GM23338 (cell line): ENCODE measurements at regions not wholly inside any gene's neighbourhood (a gene's known extent, or its start where the extent isn't known, plus 50 kb on each side); places are given as distances from the start of the nearest gene placed in this dataset.

ENCODE experiments used
- CREB1 ChIP-seq: fragments of 250-450 bp; sonication (Bioruptor Pico); IDR thresholded peaks from 2 replicates; pipeline ENCODE4 v1.5.0; 2020; ENCODE audit warnings: low read depth, mild to moderate bottlenecking, moderate library complexity
- EZH2 ChIP-seq: fragments of 200-600 bp; sonication (generic); IDR thresholded peaks from one replicate; pipeline ENCODE4 v1.8.0; 2017; ENCODE audit warnings: antibody characterized with exemption, mild to moderate bottlenecking, low read depth; ENCODE audit not compliant: unreplicated experiment
- EZH2phosphoT487 ChIP-seq: fragments of 200-600 bp; sonication (generic); IDR thresholded peaks from one replicate; pipeline ENCODE4 v1.8.1; 2018; ENCODE audit warnings: antibody characterized with exemption; ENCODE audit not compliant: unreplicated experiment
- JUNB ChIP-seq: IDR thresholded peaks from one replicate; pipeline ENCODE4 v1.6.1; 2016; ENCODE audit warnings: antibody characterized with exemption; ENCODE audit not compliant: unreplicated experiment
- NANOG ChIP-seq: IDR thresholded peaks from 2 replicates; pipeline ENCODE4 v1.6.1; 2016; ENCODE audit warnings: antibody characterized with exemption, borderline replicate concordance
- POLR2AphosphoS5 ChIP-seq: IDR thresholded peaks from 2 replicates; pipeline ENCODE4 v1.6.1; 2016; ENCODE audit warnings: antibody characterized with exemption, low read depth
- TF ChIP-seq, protein P1 (sequence below), 2 experiments: fragments of 200-600 bp in 1 of 2; sonication (generic) in 1 of 2; conservative IDR thresholded peaks; 2 replicates each; pipeline versions ENCODE4 v1.5.1 to v1.6.1; 2016 to 2017; ENCODE audit warnings: antibody characterized with exemption in 2 of 2, low read depth in 2 of 2, mild to moderate bottlenecking in 2 of 2, moderate library complexity in 1 of 2
- TF ChIP-seq, protein P2 (sequence below): IDR thresholded peaks from one replicate; pipeline ENCODE4 v1.6.1; 2018; ENCODE audit warnings: antibody characterized with exemption; ENCODE audit not compliant: unreplicated experiment
- TF ChIP-seq, protein P3 (sequence below): IDR thresholded peaks from 2 replicates; pipeline ENCODE4 v1.6.1; 2016; ENCODE audit warnings: antibody characterized with exemption

DNA sequence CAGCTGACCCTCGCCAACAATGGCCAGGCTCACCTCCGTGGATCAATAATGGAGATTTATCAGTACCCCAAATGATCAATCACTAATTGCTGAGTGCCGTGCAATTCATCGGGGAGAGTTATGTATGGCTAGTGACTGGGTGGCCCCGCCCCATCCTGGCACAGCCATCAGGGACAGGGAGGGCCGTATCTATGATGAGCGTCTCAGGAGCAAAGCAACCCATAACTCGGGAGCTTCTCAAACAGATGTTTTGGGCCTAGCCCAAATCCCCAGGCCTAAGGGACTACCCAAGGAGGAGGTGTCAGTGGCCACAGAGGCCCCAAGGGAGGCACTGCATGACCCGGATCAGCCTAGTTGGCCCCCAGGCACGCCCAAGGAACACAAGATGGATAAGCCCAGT lies 180.0 kb upstream of the LINGO1 start:
- TF ChIP-seq EZH2phosphoT487 (no peak), NANOG (no peak), EZH2 (no peak), POLR2AphosphoS5 (no peak), JUNB (no peak), CREB1 (no peak)
- TF ChIP-seq, protein P1, sequence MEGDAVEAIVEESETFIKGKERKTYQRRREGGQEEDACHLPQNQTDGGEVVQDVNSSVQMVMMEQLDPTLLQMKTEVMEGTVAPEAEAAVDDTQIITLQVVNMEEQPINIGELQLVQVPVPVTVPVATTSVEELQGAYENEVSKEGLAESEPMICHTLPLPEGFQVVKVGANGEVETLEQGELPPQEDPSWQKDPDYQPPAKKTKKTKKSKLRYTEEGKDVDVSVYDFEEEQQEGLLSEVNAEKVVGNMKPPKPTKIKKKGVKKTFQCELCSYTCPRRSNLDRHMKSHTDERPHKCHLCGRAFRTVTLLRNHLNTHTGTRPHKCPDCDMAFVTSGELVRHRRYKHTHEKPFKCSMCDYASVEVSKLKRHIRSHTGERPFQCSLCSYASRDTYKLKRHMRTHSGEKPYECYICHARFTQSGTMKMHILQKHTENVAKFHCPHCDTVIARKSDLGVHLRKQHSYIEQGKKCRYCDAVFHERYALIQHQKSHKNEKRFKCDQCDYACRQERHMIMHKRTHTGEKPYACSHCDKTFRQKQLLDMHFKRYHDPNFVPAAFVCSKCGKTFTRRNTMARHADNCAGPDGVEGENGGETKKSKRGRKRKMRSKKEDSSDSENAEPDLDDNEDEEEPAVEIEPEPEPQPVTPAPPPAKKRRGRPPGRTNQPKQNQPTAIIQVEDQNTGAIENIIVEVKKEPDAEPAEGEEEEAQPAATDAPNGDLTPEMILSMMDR (conservative IDR thresholded peaks at IDR 0.05; ENCODE audit: low read depth in 2 of 2), result no peak
- TF ChIP-seq, protein P2, sequence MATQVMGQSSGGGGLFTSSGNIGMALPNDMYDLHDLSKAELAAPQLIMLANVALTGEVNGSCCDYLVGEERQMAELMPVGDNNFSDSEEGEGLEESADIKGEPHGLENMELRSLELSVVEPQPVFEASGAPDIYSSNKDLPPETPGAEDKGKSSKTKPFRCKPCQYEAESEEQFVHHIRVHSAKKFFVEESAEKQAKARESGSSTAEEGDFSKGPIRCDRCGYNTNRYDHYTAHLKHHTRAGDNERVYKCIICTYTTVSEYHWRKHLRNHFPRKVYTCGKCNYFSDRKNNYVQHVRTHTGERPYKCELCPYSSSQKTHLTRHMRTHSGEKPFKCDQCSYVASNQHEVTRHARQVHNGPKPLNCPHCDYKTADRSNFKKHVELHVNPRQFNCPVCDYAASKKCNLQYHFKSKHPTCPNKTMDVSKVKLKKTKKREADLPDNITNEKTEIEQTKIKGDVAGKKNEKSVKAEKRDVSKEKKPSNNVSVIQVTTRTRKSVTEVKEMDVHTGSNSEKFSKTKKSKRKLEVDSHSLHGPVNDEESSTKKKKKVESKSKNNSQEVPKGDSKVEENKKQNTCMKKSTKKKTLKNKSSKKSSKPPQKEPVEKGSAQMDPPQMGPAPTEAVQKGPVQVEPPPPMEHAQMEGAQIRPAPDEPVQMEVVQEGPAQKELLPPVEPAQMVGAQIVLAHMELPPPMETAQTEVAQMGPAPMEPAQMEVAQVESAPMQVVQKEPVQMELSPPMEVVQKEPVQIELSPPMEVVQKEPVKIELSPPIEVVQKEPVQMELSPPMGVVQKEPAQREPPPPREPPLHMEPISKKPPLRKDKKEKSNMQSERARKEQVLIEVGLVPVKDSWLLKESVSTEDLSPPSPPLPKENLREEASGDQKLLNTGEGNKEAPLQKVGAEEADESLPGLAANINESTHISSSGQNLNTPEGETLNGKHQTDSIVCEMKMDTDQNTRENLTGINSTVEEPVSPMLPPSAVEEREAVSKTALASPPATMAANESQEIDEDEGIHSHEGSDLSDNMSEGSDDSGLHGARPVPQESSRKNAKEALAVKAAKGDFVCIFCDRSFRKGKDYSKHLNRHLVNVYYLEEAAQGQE, result no peak
- TF ChIP-seq, protein P3, sequence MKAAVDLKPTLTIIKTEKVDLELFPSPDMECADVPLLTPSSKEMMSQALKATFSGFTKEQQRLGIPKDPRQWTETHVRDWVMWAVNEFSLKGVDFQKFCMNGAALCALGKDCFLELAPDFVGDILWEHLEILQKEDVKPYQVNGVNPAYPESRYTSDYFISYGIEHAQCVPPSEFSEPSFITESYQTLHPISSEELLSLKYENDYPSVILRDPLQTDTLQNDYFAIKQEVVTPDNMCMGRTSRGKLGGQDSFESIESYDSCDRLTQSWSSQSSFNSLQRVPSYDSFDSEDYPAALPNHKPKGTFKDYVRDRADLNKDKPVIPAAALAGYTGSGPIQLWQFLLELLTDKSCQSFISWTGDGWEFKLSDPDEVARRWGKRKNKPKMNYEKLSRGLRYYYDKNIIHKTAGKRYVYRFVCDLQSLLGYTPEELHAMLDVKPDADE, result no peak
